Prostate gland (tissue), 2 donors: ENCODE measurements at regions not wholly inside any gene's neighbourhood (a gene's known extent, or its start where the extent isn't known, plus 50 kb on each side); places are given as distances from the start of the nearest gene placed in this dataset.

Experiments used
- DNase-seq: peaks from one replicate; pipeline ENCODE4 v3.0.0-alpha.2; 2019; ENCODE audit warnings: low spot score
- H3K27ac ChIP-seq, 2 donors: fragments of 200-600 bp; sonication (generic); 2 replicates each; pipeline ENCODE4 v1.5.1; 2017 to 2019
- H3K27me3 ChIP-seq: fragments of 200-600 bp; sonication (generic); replicated peaks from 2 replicates; pipeline ENCODE4 v1.5.1; 2019; ENCODE audit not compliant: insufficient read depth
- H3K36me3 ChIP-seq, 2 donors: fragments of 200-600 bp; sonication (generic); 1 replicate in 1 of 2; 2 replicates in 1 of 2; pipeline versions ENCODE4 v1.5.1 to v1.8.1; 2017 to 2019
- H3K4me1 ChIP-seq: fragments of 200-600 bp; sonication (generic); replicated peaks from 2 replicates; pipeline ENCODE4 v1.5.1; 2019
- H3K4me3 ChIP-seq, 2 donors: fragments of 200-600 bp; sonication (generic); 2 replicates each; pipeline ENCODE4 v1.5.1; 2017 to 2019
- H3K9me3 ChIP-seq: fragments of 200-600 bp; sonication (generic); 2 replicates; pipeline ENCODE4 v1.5.1; 2017
- CTCF ChIP-seq, 4 experiments: fragments of 200-600 bp in 2 of 4; fragments of 450-650 bp in 2 of 4; sonication (generic) in 2 of 4; IDR thresholded peaks; 1 replicate in 3 of 4; 2 replicates in 1 of 4; pipeline ENCODE4 v1.5.1; 2016 to 2019; ENCODE audit warnings: antibody characterized with exemption in 4 of 4, mild to moderate bottlenecking in 2 of 4, moderate library complexity in 2 of 4
- POLR2A ChIP-seq: fragments of 450-650 bp; IDR thresholded peaks from one replicate; pipeline ENCODE4 v1.6.1; 2016; ENCODE audit warnings: antibody characterized with exemption, mild to moderate bottlenecking
- POLR2AphosphoS5 ChIP-seq: sonication (generic); formaldehyde crosslinking; IDR thresholded peaks from one replicate; pipeline ENCODE4 v1.6.1; 2017; ENCODE audit warnings: antibody characterized with exemption
- WGBS: methylation state at CpG from one replicate; pipeline ENCODE4 v1.1.5; 2018; 5-methylcytosine and 5-hydroxymethylcytosine counted together
- intact Hi-C: fragments of 100-400 bp; cut with DNase I; formaldehyde crosslinking; loops from one replicate; pipeline ENCODE4 v1.14.2; 2022

GRCh38 chr18:76266236-76266991 is 228.6 kb downstream of the ZNF516 start:
- Histone ChIP-seq H3K36me3 (no peaks in the 10 kb centered on the region), H3K9me3 (no peaks in the 10 kb centered on the region), H3K27me3 (no peaks in the 10 kb centered on the region), H3K4me3 (peak overlapping the region in 1 of 2 donors; percentile 2), H3K27ac (peak overlapping the region; percentile 78 to 84), H3K4me1 (no peaks in the 10 kb centered on the region)
- intact Hi-C loops = loop anchor here (10.0 kb wide), 1 partner anchor 438 kb away; no protein-coding TSS in a partner anchor
- TF ChIP-seq CTCF (IDR thresholded peaks at IDR 0.05) (no peak), POLR2A (no peak)
- WGBS = 90% methylated on average over 9 of the region's 9 CpGs
- no peak for DNase-seq

GRCh38 chr18:76265497-76266235 is 229.4 kb downstream of the ZNF516 start:
- Histone ChIP-seq H3K4me1 (no peaks in the 10 kb centered on the region), H3K4me3 (peak overlapping the region in 1 of 2 donors; percentile 2), H3K9me3 (no peaks in the 10 kb centered on the region), H3K27me3 (no peaks in the 10 kb centered on the region), H3K36me3 (no peaks in the 10 kb centered on the region), H3K27ac (peak overlapping the region; percentile 78 to 84)
- peak; percentile 45 for DNase-seq
- intact Hi-C loops = loop anchor here (10.0 kb wide), 1 partner anchor 439 kb away; no protein-coding TSS in a partner anchor
- WGBS = 24% methylated on average over 9 of the region's 9 CpGs
- TF ChIP-seq POLR2A (no peak), CTCF (IDR thresholded peaks at IDR 0.05) (no peak), POLR2AphosphoS5 (no peak)

GRCh38 chr18:76264876-76265250 is 230.2 kb downstream of the ZNF516 start:
- H3K9me3 ChIP-seq = no peaks in the 10 kb centered on the region
- TF ChIP-seq CTCF (IDR thresholded peaks at IDR 0.05) = no peak
- peak overlapping the region; percentile 48 to 65 for H3K27ac ChIP-seq
- H3K36me3 ChIP-seq = no peaks in the 10 kb centered on the region
- no peak overlapping the region for H3K4me3 ChIP-seq
- DNase-seq = no peak
- no peaks in the 10 kb centered on the region for H3K27me3 ChIP-seq
- WGBS = 73% methylated on average over 10 of the region's 10 CpGs
- intact Hi-C loops = loop anchor here (10.0 kb wide), 1 partner anchor 440 kb away; no protein-coding TSS in a partner anchor
- H3K4me1 ChIP-seq = no peaks in the 10 kb centered on the region

- Histone ChIP-seq H3K27me3 (no peaks in the 10 kb centered on the region), H3K36me3 (no peaks in the 10 kb centered on the region), H3K9me3 (no peaks in the 10 kb centered on the region), H3K27ac (peak overlapping the region; percentile 48 to 65), H3K4me1 (no peaks in the 10 kb centered on the region), H3K4me3 (no peak overlapping the region)
- WGBS = 52% methylated on average over 18 of the region's 18 CpGs
- DNase-seq = peak; percentile 40
- TF ChIP-seq POLR2AphosphoS5 = peak; percentile 24
- TF ChIP-seq CTCF (IDR thresholded peaks at IDR 0.05) = no peak
- intact Hi-C loops = loop anchor here (10.0 kb wide), 1 partner anchor 440 kb away; no protein-coding TSS in a partner anchor
Observed at GRCh38 chr18:76264198-76264875, 230.7 kb downstream of the ZNF516 start.
